ENCODE measurements at regions not wholly inside any gene's neighbourhood (a gene's known extent, or its start where the extent isn't known, plus 50 kb on each side); places are given as distances from the start of the nearest gene placed in this dataset.

DNA sequence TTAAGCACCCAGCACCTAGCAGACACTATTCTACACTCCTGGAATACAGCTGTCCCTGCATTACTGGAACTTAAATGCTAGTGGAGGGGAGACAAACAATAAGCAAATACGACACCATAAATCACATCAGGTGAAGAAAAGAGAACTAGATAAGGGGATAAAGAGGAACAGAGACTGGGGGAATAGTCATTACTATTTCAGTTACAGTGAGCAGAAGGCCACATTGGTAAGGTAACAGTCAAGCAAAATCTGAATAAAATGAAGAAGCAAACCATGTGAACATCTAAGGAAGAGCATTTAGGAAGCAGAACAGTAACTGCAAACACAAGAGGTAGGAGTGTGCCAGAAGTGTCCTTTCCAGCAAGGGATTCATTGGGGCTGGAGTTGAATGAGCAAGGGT lies 77.0 kb upstream of the PTPRM start:
- Histone ChIP-seq H3K9me3 (ENCODE audit: insufficient read depth, low read depth, low read length) (no peaks in the 10 kb centered on the region), H3K27ac (ENCODE audit: low read depth, low read length) (no peak overlapping the region), H3K36me3 (ENCODE audit: insufficient read depth, low read length) (no peaks in the 10 kb centered on the region), H3K9ac (ENCODE audit: low read depth, low read length) (no peak overlapping the region), H3K27me3 (ENCODE audit: insufficient read depth, low read length) (no peaks in the 10 kb centered on the region), H3K4me1 (ENCODE audit: insufficient read depth, low read length) (no peaks in the 10 kb centered on the region), H3K4me3 (ENCODE audit: low read length) (no peak overlapping the region)
- WGBS = 100% methylated on average over 1 of the region's 1 CpG

DNA sequence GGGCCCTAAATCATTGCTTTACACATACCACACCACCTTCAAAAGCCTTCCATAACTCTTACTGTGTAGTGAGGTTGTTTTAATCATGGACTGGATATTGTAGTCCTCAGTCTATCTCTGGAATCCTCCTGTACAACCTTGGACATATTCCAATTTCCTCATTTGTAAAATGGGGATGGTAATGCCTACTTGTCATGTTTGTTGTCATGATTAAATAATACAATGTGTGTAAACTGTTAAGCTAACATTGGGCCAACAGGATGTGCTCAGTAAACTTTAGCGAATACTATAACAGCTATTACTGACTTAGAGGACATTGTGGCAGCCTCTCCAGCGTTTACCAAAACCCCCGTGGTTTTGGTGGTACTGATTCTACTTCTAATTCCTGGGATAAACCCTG lies 74.7 kb upstream of the PTPRM start:
- Histone ChIP-seq H3K27ac (ENCODE audit: low read depth, low read length) (no peak overlapping the region), H3K9ac (ENCODE audit: low read depth, low read length) (no peak overlapping the region), H3K9me3 (ENCODE audit: insufficient read depth, low read depth, low read length) (no peaks in the 10 kb centered on the region), H3K36me3 (ENCODE audit: insufficient read depth, low read length) (no peaks in the 10 kb centered on the region), H3K27me3 (ENCODE audit: insufficient read depth, low read length) (no peaks in the 10 kb centered on the region), H3K4me3 (ENCODE audit: low read length) (no peak overlapping the region), H3K4me1 (ENCODE audit: insufficient read depth, low read length) (no peaks in the 10 kb centered on the region)
- WGBS = 94% methylated on average over 3 of the region's 3 CpGs

DNA sequence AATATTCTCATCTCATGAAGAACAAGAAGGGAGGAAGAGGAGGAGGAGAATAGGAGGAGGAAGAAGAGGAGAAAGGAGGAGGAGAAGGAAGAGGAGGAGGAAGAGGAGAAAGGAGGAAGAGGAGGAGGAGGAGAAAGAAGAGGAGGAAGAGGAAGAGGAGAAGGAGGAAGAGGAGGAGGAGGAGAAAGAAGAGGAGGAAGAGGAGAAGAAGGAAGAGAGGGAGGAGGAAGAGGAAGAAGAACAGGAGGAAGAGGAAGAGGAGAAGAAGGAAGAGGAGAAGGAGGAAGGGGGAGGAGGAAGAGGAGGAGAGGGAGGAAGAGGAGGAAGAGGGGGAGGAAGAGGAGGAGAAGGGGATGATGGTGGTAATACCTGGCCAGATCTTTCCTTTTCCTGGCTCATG lies 70.0 kb upstream of the PTPRM start:
- no peaks in the 10 kb centered on the region for H3K9me3 ChIP-seq (ENCODE audit: insufficient read depth, low read depth, low read length)
- H3K4me3 ChIP-seq (ENCODE audit: low read length) = no peak overlapping the region
- no peak overlapping the region for H3K27ac ChIP-seq (ENCODE audit: low read depth, low read length)
- no peaks in the 10 kb centered on the region for H3K4me1 ChIP-seq (ENCODE audit: insufficient read depth, low read length)
- H3K36me3 ChIP-seq (ENCODE audit: insufficient read depth, low read length) = no peaks in the 10 kb centered on the region
- H3K9ac ChIP-seq (ENCODE audit: low read depth, low read length) = no peak overlapping the region
- no peaks in the 10 kb centered on the region for H3K27me3 ChIP-seq (ENCODE audit: insufficient read depth, low read length)

DNA sequence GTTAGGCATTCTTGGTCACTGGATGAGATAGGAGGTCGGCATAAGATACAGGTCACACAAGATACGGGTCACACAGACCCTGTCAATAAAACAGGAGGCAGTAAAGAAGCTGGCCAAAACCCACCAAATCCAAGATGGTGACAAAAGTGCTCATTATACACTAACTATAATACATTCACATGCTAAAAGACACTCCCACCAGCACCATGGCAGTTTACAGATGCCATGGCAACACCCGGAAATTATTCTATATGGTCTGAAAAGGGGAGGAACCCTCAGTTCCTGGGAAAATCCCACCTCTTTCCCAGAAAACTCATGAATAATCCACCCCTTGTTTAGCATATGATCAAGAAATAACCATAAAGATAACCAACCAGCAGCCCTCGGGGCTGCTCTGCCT lies 56.0 kb upstream of the PTPRM start:
- H3K9ac ChIP-seq (ENCODE audit: low read depth, low read length) = no peak overlapping the region
- H3K27ac ChIP-seq (ENCODE audit: low read depth, low read length) = no peak overlapping the region
- H3K9me3 ChIP-seq (ENCODE audit: insufficient read depth, low read depth, low read length) = no peaks in the 10 kb centered on the region
- H3K4me3 ChIP-seq (ENCODE audit: low read length) = no peak overlapping the region
- H3K36me3 ChIP-seq (ENCODE audit: insufficient read depth, low read length) = no peaks in the 10 kb centered on the region
- 97% methylated on average over 4 of the region's 4 CpGs for WGBS
- H3K4me1 ChIP-seq (ENCODE audit: insufficient read depth, low read length) = peaks cover 25% of the 10 kb centered on the region
- H3K27me3 ChIP-seq (ENCODE audit: insufficient read depth, low read length) = no peaks in the 10 kb centered on the region

DNA sequence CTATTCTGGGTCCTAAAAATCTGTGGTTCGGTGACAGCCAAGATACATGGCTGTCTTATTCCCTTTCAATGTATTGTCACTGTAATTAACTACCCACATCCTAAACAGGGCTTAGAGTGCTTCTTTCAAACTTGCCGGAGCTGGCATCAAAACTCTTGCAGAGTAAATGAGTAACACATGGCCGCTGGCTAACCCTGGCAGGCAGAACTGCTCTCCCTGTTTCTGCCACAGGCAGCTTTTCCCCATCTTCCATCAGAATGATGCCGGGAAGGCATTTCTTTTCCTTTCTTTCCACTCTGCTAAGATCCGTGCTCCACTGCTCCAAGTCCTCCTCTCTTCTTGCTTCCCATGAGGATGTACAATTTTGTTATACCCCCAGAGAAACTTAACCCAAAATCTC lies 54.8 kb upstream of the PTPRM start:
- H3K4me1 ChIP-seq (ENCODE audit: insufficient read depth, low read length) = peaks cover 35% of the 10 kb centered on the region
- H3K9me3 ChIP-seq (ENCODE audit: insufficient read depth, low read depth, low read length) = no peaks in the 10 kb centered on the region
- no peaks in the 10 kb centered on the region for H3K36me3 ChIP-seq (ENCODE audit: insufficient read depth, low read length)
- no peaks in the 10 kb centered on the region for H3K27me3 ChIP-seq (ENCODE audit: insufficient read depth, low read length)
- 85% methylated on average over 5 of the region's 5 CpGs for WGBS
- no peak overlapping the region for H3K27ac ChIP-seq (ENCODE audit: low read depth, low read length)
- no peak overlapping the region for H3K9ac ChIP-seq (ENCODE audit: low read depth, low read length)
- no peak overlapping the region for H3K4me3 ChIP-seq (ENCODE audit: low read length)

DNA sequence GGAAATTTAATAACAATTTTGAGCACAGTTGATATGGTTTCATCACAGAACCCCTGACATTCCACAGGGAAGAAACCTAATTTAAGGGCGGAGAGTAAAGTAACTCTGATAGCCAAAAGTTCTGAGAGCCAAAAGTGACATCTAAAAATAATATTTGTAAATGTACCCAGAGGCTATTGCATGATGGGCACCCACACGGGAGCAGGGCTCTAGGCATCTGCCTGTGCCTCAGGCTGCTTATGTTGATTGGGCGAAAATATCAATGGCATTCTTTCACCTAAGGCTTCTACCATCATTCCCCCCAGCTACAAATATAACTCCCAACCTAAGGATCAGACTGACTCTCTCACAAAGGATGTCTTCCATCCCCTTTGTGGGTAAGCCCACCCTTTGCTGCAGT lies 54.1 kb upstream of the PTPRM start:
- Histone ChIP-seq H3K9ac (ENCODE audit: low read depth, low read length) (no peak overlapping the region), H3K27me3 (ENCODE audit: insufficient read depth, low read length) (no peaks in the 10 kb centered on the region), H3K9me3 (ENCODE audit: insufficient read depth, low read depth, low read length) (no peaks in the 10 kb centered on the region), H3K4me1 (ENCODE audit: insufficient read depth, low read length) (peaks cover 35% of the 10 kb centered on the region), H3K4me3 (ENCODE audit: low read length) (no peak overlapping the region), H3K36me3 (ENCODE audit: insufficient read depth, low read length) (no peaks in the 10 kb centered on the region), H3K27ac (ENCODE audit: low read depth, low read length) (no peak overlapping the region)
- 87% methylated on average over 3 of the region's 3 CpGs for WGBS

DNA sequence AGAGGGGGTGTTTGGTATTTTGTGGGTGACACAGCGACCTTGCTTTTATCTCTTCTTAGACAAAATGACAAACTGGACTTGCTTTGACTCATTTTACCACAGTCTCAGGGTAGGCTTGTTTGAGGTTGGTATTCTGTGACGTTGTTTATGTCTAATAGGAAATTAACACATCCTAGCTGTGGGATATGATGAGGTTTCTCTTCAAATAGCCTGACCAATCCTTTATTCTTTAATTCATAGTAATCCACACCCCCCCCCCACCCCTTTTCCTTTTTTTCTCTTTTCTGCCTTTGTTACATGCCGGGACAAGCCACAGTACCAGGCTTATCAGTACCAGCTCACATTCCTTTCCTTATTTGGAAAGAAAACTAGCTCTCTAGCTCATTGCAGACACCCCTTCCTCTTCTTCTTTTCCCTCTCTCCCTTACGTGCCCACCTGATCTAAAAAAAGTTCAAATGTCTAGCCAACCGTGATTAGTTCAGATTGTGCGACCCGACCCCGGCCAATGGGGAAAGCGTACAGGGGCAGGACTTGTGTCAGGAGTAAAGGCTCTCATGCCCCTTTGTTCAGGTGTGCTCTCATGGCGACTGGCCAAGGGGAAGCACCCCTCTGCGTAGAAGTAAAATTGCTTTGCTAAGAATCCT lies 52.2 kb upstream of the PTPRM start:
- no peaks in the 10 kb centered on the region for H3K27me3 ChIP-seq (ENCODE audit: insufficient read depth, low read length)
- WGBS = 77% methylated on average over 10 of the region's 11 CpGs
- H3K9me3 ChIP-seq (ENCODE audit: insufficient read depth, low read depth, low read length) = no peaks in the 10 kb centered on the region
- peak overlapping the region; percentile 33; the same call in 1 of the 2 replicates for H3K9ac ChIP-seq (ENCODE audit: low read depth, low read length)
- H3K4me3 ChIP-seq (ENCODE audit: low read length) = no peak overlapping the region
- H3K4me1 ChIP-seq (ENCODE audit: insufficient read depth, low read length) = peaks cover 41% of the 10 kb centered on the region
- no peaks in the 10 kb centered on the region for H3K36me3 ChIP-seq (ENCODE audit: insufficient read depth, low read length)
- peak overlapping the region; percentile 54 for H3K27ac ChIP-seq (ENCODE audit: low read depth, low read length)

DNA sequence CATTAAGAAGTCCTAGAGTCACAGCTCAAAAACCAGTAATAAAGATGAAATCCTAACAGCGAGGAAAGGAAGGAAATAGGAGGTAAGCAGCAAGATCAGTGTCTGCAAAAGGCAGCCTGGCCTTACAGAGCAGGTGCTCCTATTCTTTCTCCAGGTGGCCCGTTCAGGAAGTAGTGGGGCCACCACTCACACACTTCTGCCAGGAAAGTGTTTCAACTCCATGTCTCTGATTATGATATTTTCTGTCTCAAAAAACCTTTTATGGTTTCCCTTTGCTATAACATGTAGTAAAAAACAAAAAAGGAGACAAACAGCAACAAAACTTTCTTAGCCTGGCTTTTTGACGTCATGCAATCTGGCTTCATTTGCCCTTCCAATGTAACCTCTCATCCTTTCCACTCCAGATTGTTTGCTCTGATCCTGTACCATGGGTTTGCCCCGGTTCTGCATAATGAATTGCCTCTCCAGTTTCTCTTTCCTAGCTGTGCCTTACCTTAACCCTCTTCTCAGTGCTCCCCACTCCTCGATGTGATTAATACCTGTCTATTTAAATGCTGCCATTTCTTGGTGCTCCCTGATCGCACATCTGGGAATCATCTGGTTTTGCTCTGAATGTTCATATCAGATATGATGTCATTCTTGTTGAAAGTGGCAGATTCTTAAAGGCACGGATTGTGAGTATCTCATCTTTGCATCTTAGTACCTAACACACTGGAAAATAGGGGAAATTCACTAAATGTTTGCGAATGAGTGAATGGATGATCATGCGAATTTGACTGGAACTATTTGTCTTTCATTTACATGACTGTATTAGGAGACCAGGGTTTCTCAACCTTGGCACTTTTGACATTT lies 50.6 kb upstream of the PTPRM start:
- peak overlapping the region; percentile 28; the same call in 1 of the 2 replicates for H3K9ac ChIP-seq (ENCODE audit: low read depth, low read length)
- H3K4me3 ChIP-seq (ENCODE audit: low read length) = no peak overlapping the region
- no peaks in the 10 kb centered on the region for H3K9me3 ChIP-seq (ENCODE audit: insufficient read depth, low read depth, low read length)
- H3K27me3 ChIP-seq (ENCODE audit: insufficient read depth, low read length) = no peaks in the 10 kb centered on the region
- H3K36me3 ChIP-seq (ENCODE audit: insufficient read depth, low read length) = no peaks in the 10 kb centered on the region
- H3K4me1 ChIP-seq (ENCODE audit: insufficient read depth, low read length) = peaks cover 50% of the 10 kb centered on the region
- H3K27ac ChIP-seq (ENCODE audit: low read depth, low read length) = no peak overlapping the region
- WGBS = 85% methylated on average over 9 of the region's 9 CpGs

All from HUES64 (cell line).